HG03460 (cell line): ENCODE measurements at regions not wholly inside any gene's neighbourhood (a gene's known extent, or its start where the extent isn't known, plus 50 kb on each side); places are given as distances from the start of the nearest gene placed in this dataset.

Source experiments
- ATAC-seq: cut with Tn5 transposase; IDR thresholded peaks from one replicate; pipeline ENCODE4 v1.9.1; 2021; ENCODE audit not compliant: unreplicated experiment

GRCh38 chr13:69579351-69579750, 528.3 kb upstream of the ATXN8OS start:
- no peak for ATAC-seq

- ATAC-seq, result no peak
Observed at GRCh38 chr13:69571606-69572323, 535.9 kb upstream of the ATXN8OS start.

- no peak for ATAC-seq
Observed at GRCh38 chr13:69567514-69567913, 540.1 kb upstream of the ATXN8OS start.

- no peak for ATAC-seq
Observed at GRCh38 chr13:69566104-69566716, 541.4 kb upstream of the ATXN8OS start.

GRCh38 chr13:69565334-69565733, 542.3 kb upstream of the ATXN8OS start:
- ATAC-seq, result peak; percentile 52

- no peak for ATAC-seq
Observed at GRCh38 chr13:69556540-69557196, 551.0 kb upstream of the ATXN8OS start.

GRCh38 chr13:69553976-69554375, 553.6 kb upstream of the ATXN8OS start:
- ATAC-seq, result no peak

GRCh38 chr13:69551193-69551592, 556.4 kb upstream of the ATXN8OS start:
- ATAC-seq, result no peak

- ATAC-seq, result no peak
Observed at GRCh38 chr13:69547780-69548179, 559.8 kb upstream of the ATXN8OS start.

- ATAC-seq, result no peak
Observed at GRCh38 chr13:69545551-69545950, 562.1 kb upstream of the ATXN8OS start.

DNA sequence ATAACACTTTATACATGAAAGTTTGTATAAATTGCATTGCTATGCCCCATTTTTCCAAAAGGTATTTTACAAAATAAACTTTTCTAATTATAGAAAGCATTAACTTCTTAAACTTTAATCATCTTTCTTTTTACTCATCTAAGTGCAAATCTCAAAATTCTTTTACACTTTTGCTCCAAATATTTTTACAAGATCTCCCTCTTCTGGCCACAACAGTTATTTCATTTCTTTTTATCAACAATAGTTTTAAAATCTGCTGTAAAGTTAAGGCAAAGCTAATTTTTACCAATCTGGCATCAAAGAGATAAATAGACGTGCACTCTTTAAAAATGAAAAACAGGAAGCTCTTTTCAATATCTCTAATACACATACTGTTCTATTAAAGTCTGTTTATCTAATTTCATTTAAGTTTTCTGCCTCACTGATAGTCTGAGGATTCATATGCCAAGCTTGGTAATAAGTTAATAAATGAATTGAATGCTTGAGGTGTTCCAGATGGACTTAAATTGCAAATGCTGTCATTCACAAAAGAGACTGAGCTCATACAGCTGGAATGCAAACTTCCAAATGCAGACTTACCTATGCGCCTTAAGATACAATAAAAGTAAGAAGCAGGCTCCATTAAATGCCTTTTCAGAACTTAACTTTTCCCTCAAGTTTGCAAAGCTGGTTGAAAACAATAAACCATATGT, 583.0 kb upstream of the ATXN8OS start:
- no peak for ATAC-seq

- no peak for ATAC-seq
Observed at GRCh38 chr13:69496981-69497380, 610.6 kb upstream of the ATXN8OS start.

DNA sequence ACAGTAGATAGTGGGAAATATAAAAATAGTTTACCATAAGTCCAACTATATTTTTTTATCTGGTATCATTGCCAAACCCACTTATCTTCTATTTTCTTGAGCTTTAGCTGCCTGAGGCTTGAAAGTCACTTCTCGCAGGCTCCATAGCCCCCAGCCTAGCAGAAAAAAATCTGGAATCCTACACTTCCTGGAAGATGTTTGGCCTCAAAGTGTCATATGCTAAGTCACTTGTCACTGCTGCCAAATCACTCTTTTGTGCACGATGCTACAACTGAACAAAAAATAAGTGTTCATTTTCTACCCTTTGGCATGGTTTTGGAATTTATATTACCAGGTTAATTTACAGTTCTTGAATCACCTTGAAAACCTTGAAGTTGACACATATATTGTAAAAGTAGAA, 612.5 kb upstream of the ATXN8OS start:
- no peak for ATAC-seq

- ATAC-seq, result no peak
Observed at GRCh38 chr13:69487576-69487975, 620.0 kb upstream of the ATXN8OS start.

DNA sequence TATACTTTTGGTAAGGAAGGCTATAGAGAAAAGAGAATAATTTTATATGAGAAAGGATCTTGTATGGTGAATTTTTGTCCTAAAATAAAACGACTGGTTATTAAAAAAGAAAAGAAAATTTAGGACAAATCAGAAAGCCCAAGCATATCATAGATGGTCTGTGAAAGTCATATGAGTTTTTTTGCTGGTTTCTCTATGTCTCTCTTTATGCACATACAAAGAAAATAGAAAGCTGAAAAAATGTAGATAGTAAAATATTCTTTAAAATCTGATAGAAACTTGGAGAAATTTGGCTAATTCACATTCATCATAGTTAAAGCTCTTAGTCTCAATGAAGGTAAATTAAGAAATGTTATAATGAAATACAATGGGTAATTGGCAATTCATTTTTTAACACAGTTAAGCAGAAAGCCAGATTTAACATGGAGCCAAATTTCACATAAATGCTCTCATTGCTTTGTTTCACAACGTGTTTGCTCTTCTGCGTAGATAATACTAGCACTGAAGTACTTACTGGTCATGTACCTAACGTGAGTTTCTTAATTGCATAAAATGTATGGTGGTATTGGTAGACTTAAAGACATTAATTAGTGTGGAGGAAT, 621.5 kb upstream of the ATXN8OS start:
- ATAC-seq, result no peak

GRCh38 chr13:69477451-69477850, 630.2 kb upstream of the ATXN8OS start:
- ATAC-seq, result no peak

GRCh38 chr13:69474011-69474685, 633.5 kb upstream of the ATXN8OS start:
- no peak for ATAC-seq

DNA sequence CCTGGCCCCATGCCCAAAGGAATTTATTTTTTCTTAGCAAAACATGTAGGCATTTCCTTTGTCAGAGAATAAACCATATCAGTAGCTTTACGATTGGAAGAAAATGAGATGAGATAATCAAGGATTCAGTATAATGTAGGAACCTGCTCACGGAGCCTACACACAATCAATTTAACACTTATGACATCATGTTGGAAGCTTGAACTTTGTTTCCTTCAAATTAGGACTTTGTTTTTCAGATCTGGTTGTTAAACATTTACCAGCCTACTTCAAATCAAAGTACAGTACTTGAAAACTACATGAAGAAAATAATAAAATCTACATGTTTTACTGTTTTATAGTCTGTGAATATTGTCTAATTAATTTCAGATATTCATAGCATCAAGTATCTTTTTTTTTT, 639.0 kb upstream of the ATXN8OS start:
- ATAC-seq, result no peak

DNA sequence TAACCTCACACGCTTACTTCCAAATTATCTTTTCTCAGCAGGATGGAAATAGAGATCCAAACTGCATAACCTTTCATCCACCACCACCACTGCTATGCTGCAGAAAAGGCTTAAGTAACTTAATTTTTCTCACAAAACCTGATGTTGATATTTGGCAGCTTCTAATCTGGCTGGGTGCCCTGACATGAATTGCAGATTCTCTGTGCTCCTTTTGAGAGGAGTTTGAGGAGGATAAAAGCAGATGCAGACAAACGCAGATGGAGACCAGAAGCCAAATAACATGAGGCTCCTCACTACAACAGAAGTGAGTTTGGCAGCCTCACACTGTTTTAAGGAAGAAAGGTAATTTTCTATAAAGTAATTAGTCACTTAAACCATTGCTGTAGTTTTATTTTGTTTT, 646.2 kb upstream of the ATXN8OS start:
- ATAC-seq, result no peak

- ATAC-seq, result no peak
Observed at GRCh38 chr13:69459346-69459745, 648.3 kb upstream of the ATXN8OS start.

DNA sequence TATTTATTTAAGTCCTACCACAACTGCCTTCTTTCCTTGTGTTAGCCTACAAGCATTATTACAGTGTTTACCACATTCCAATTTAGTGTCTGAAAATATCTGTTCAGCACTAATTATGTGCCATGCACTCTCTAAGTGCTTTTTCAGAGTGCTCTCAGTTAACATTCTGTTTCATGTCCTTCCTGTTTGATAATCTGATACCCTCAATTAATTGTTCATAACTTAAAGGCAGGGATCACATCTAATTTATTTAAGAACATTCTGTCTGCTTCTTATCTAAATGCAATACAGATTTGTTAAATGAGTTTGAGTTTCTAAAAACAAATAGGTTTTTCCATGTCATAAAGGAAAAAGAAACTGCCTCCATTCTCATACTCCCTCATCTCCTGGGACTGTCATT, 649.6 kb upstream of the ATXN8OS start:
- no peak for ATAC-seq
